Mesendoderm (in vitro differentiated cells): ENCODE measurements at regions not wholly inside any gene's neighbourhood (a gene's known extent, or its start where the extent isn't known, plus 50 kb on each side); places are given as distances from the start of the nearest gene placed in this dataset.
A peak's percentile ranks its signal among the peaks of the same experiment; 100 is the strongest.

Source experiments
- DNase-seq: peaks from one replicate; pipeline ENCODE4 v3.0.0; 2013
- H2AK5ac ChIP-seq: 2 replicates; pipeline ENCODE4 v1.6.1; 2013; ENCODE audit warnings: low read length, inconsistent platforms
- H2BK120ac ChIP-seq: 2 replicates; pipeline ENCODE4 v1.6.1; 2013; ENCODE audit warnings: low read depth, mild to moderate bottlenecking, low read length, moderate library complexity, mixed read lengths
- H2BK15ac ChIP-seq: replicated peaks from 2 replicates; pipeline ENCODE4 v1.6.1; 2013; ENCODE audit warnings: low read depth, mild to moderate bottlenecking, moderate library complexity
- H2BK5ac ChIP-seq: 2 replicates; pipeline ENCODE4 v1.6.1; 2013; ENCODE audit warnings: low read length, inconsistent platforms
- H3K18ac ChIP-seq: 2 replicates; pipeline ENCODE4 v1.6.1; 2013; ENCODE audit warnings: mild to moderate bottlenecking, low read length, mixed read lengths
- H3K23ac ChIP-seq: one replicate; pipeline ENCODE4 v1.6.1; 2013; ENCODE audit warnings: low read length
- H3K27ac ChIP-seq: 2 replicates; pipeline ENCODE4 v1.5.1; 2013; ENCODE audit warnings: low read depth, mild to moderate bottlenecking, inconsistent platforms, low read length, moderate library complexity
- H3K27me3 ChIP-seq: 2 replicates; pipeline ENCODE4 v1.6.1; 2013; ENCODE audit warnings: low read length, control low read depth, mild to moderate bottlenecking, inconsistent platforms; ENCODE audit not compliant: insufficient read depth, poor library complexity
- H3K36me3 ChIP-seq: 2 replicates; pipeline ENCODE4 v1.6.1; 2013; ENCODE audit warnings: low read length, inconsistent platforms; ENCODE audit not compliant: control insufficient read depth, insufficient read depth
- H3K4ac ChIP-seq: one replicate; pipeline ENCODE4 v1.6.1; 2013; ENCODE audit warnings: low read depth, mild to moderate bottlenecking, low read length, moderate library complexity
- H3K4me1 ChIP-seq: 2 replicates; pipeline ENCODE4 v1.6.1; 2013; ENCODE audit warnings: low read depth, low read length, inconsistent platforms; ENCODE audit not compliant: control insufficient read depth
- H3K4me2 ChIP-seq: 2 replicates; pipeline ENCODE4 v1.6.1; 2013; ENCODE audit warnings: low read length
- H3K4me3 ChIP-seq: 2 replicates; pipeline ENCODE4 v1.5.1; 2013; ENCODE audit warnings: mild to moderate bottlenecking, low read length
- H3K56ac ChIP-seq: one replicate; pipeline ENCODE4 v1.6.1; 2013; ENCODE audit warnings: low read length
- H3K79me1 ChIP-seq: 2 replicates; pipeline ENCODE4 v1.6.1; 2013; ENCODE audit warnings: low read length, inconsistent platforms
- H3K79me2 ChIP-seq: 2 replicates; pipeline ENCODE4 v1.6.1; 2013; ENCODE audit warnings: mild to moderate bottlenecking, low read length; ENCODE audit not compliant: control insufficient read depth, insufficient read depth
- H3K9ac ChIP-seq: 2 replicates; pipeline ENCODE4 v1.6.1; 2013; ENCODE audit warnings: low read length, inconsistent platforms
- H4K5ac ChIP-seq: one replicate; pipeline ENCODE4 v1.6.1; 2013; ENCODE audit warnings: low read length
- H4K8ac ChIP-seq: one replicate; pipeline ENCODE4 v1.6.1; 2013; ENCODE audit warnings: low read depth, mild to moderate bottlenecking, control low read depth, low read length, moderate library complexity
- WGBS: extraction: QIAGEN DNeasy Blood & Tissue Kit; methylation state at CpG from one replicate; pipeline ENCODE4 v1.1.7; 2013; ENCODE audit warnings: low lambda C conversion rate, missing lambda C conversion rate; ENCODE audit not compliant: insufficient coverage; ENCODE audit errors: extremely low coverage; 5-methylcytosine and 5-hydroxymethylcytosine counted together

DNA sequence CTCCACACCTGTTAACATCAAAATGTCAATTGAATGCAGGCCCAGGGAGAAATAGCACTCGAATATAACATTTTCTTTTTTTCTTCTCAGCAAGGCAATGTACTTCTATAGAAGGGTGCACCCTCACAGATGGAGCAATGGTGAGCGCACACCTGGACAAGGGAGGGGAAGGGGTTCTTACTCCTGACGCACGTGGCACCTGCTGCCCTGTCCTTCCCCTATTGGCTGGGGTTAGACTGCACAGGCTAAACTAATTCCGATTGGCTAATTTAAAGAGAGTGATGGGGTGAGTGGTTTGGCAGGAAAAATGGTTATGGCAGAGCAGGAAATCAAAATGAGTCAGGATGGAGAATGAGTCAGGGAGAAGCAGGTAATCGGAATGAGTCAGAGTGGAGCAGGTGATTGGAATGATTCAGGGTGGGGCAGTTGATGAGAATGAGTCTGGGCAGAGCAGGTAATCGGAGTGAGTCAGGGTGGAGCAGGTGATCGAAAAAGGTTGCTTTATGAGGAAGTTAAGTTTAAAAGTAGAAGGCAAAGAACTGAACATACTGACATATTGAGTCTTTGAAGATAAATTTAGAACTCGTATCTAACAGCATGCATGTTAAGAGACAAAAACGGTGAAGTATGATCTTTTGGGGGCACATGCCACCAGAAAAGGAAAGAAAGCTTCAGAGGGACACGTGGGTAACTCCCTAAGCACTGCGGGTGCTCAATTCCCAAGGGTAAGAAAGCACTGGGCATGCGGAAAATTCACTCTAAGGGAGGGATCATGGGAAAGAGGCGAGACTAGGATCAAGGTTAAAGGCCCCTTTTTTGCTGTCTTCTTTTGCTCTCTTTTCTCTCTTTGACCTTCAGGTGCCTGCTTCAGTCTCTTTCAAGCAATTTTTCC is 72.9 kb upstream of the GALNT15 start:
- DNase-seq, result peak; percentile 37
- no CpG with 5 or more reads among the region's 14 CpGs for WGBS
- Histone ChIP-seq H3K4ac (no peak overlapping the region), H2BK120ac (no peak overlapping the region), H3K79me1 (no peaks in the 10 kb centered on the region), H3K27me3 (no peaks in the 10 kb centered on the region), H3K56ac (no peak overlapping the region), H2AK5ac (no peak overlapping the region), H2BK5ac (no peak overlapping the region), H3K4me2 (no peak overlapping the region), H3K4me3 (no peak overlapping the region), H4K8ac (no peak overlapping the region), H2BK15ac (no peak overlapping the region), H3K27ac (no peak overlapping the region), H3K79me2 (no peaks in the 10 kb centered on the region), H3K36me3 (no peaks in the 10 kb centered on the region), H3K9ac (no peak overlapping the region), H3K23ac (no peak overlapping the region), H4K5ac (no peak overlapping the region), H3K4me1 (no peaks in the 10 kb centered on the region), H3K18ac (no peak overlapping the region)

DNA sequence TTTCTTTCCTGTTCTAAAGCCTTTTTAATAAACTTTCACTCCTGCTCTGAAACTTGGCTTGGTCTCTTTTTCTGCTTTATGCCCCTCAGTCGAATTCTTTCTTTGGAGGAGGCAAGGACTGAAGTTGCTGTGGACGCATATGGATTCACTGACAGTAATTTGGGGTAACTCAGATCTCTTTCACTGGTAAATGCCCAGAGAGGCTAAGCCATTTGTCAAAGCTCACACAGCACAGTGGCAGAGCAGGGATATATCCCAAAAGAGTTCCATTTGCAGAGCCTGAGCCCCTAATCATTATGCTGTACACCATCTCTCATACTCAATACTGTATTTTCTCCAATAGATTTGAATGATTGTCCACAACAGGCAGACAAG is 72.3 kb upstream of the GALNT15 start:
- H3K4ac ChIP-seq, result no peak overlapping the region

GRCh38 chr3:16102905-16103364 is 71.5 kb upstream of the GALNT15 start:
- H3K79me2 ChIP-seq, result no peaks in the 10 kb centered on the region
- H3K4me3 ChIP-seq, result no peak overlapping the region
- H3K4me2 ChIP-seq, result no peak overlapping the region
- no peak overlapping the region for H4K8ac ChIP-seq
- no peak overlapping the region for H2BK5ac ChIP-seq
- no peak overlapping the region for H2AK5ac ChIP-seq
- H2BK120ac ChIP-seq, result no peak overlapping the region
- H3K79me1 ChIP-seq, result no peaks in the 10 kb centered on the region
- no peaks in the 10 kb centered on the region for H3K36me3 ChIP-seq
- H3K18ac ChIP-seq, result no peak overlapping the region
- no peaks in the 10 kb centered on the region for H3K27me3 ChIP-seq
- H3K56ac ChIP-seq, result no peak overlapping the region
- no peak overlapping the region for H3K23ac ChIP-seq
- no peak overlapping the region for H3K27ac ChIP-seq
- no peak overlapping the region for H2BK15ac ChIP-seq
- DNase-seq, result no peak
- no peak overlapping the region for H3K4ac ChIP-seq
- H3K9ac ChIP-seq, result no peak overlapping the region
- no peaks in the 10 kb centered on the region for H3K4me1 ChIP-seq
- H4K5ac ChIP-seq, result no peak overlapping the region

More for the DNA sequence above, 72.3 kb upstream of the GALNT15 start:
- no peak overlapping the region for H4K8ac ChIP-seq
- H3K36me3 ChIP-seq, result no peaks in the 10 kb centered on the region
- H4K5ac ChIP-seq, result no peak overlapping the region
- no peak overlapping the region for H3K23ac ChIP-seq
- no peak for DNase-seq
- no peaks in the 10 kb centered on the region for H3K27me3 ChIP-seq
- no peak overlapping the region for H3K9ac ChIP-seq
- no peak overlapping the region for H3K18ac ChIP-seq
- H3K4me3 ChIP-seq, result no peak overlapping the region
- no peak overlapping the region for H2BK120ac ChIP-seq
- no peaks in the 10 kb centered on the region for H3K4me1 ChIP-seq
- no peak overlapping the region for H3K4me2 ChIP-seq
- H3K79me1 ChIP-seq, result no peaks in the 10 kb centered on the region
- no peaks in the 10 kb centered on the region for H3K79me2 ChIP-seq
- no peak overlapping the region for H2AK5ac ChIP-seq
- WGBS, result no CpG with 5 or more reads among the region's 2 CpGs
- no peak overlapping the region for H2BK15ac ChIP-seq
- H3K56ac ChIP-seq, result no peak overlapping the region
- H2BK5ac ChIP-seq, result no peak overlapping the region
- no peak overlapping the region for H3K27ac ChIP-seq

DNA sequence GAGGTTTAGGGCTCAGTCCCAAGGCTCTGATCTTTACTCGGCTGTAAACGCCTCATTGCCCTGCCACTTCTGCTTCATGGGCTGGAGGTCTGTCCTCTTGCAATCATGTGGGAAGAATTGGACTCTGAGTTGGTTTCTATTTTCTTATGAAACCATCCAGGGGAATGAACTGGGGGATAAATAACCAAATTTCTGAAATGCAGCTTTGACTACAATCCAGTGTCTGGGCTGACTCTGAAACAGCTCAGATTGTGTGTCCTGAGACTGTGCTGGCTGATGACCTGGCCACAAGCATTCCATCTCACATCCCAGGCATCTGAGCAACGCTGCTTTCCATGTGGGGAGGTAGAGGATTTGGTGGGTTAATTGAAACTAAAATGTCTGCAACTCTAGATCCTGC is 71.0 kb upstream of the GALNT15 start:
- H2BK120ac ChIP-seq, result no peak overlapping the region
- no peak overlapping the region for H2AK5ac ChIP-seq
- no peak overlapping the region for H3K9ac ChIP-seq
- no peak overlapping the region for H3K4ac ChIP-seq
- H2BK5ac ChIP-seq, result no peak overlapping the region
- DNase-seq, result no peak
- H3K4me1 ChIP-seq, result no peaks in the 10 kb centered on the region
- no peak overlapping the region for H4K8ac ChIP-seq
- no peak overlapping the region for H3K18ac ChIP-seq
- no peak overlapping the region for H3K23ac ChIP-seq
- WGBS, result no CpG with 5 or more reads among the region's 3 CpGs
- no peaks in the 10 kb centered on the region for H3K79me1 ChIP-seq
- no peaks in the 10 kb centered on the region for H3K27me3 ChIP-seq
- H3K4me3 ChIP-seq, result no peak overlapping the region
- no peak overlapping the region for H3K27ac ChIP-seq
- H3K36me3 ChIP-seq, result no peaks in the 10 kb centered on the region
- no peak overlapping the region for H3K56ac ChIP-seq
- no peak overlapping the region for H2BK15ac ChIP-seq
- no peaks in the 10 kb centered on the region for H3K79me2 ChIP-seq
- no peak overlapping the region for H3K4me2 ChIP-seq
- H4K5ac ChIP-seq, result no peak overlapping the region

GRCh38 chr3:16104156-16104555 is 70.3 kb upstream of the GALNT15 start:
- WGBS, result no CpG with 5 or more reads among the region's 2 CpGs
- H2BK15ac ChIP-seq, result no peak overlapping the region
- H3K4me3 ChIP-seq, result no peak overlapping the region

GRCh38 chr3:16106050-16106449 is 68.4 kb upstream of the GALNT15 start:
- no peaks in the 10 kb centered on the region for H3K36me3 ChIP-seq
- H2AK5ac ChIP-seq, result no peak overlapping the region
- no peak overlapping the region for H4K8ac ChIP-seq
- H3K79me2 ChIP-seq, result no peaks in the 10 kb centered on the region
- H3K4me2 ChIP-seq, result no peak overlapping the region
- H3K4ac ChIP-seq, result no peak overlapping the region
- H3K27me3 ChIP-seq, result no peaks in the 10 kb centered on the region
- H2BK120ac ChIP-seq, result no peak overlapping the region
- H3K4me3 ChIP-seq, result no peak overlapping the region
- no peak for DNase-seq
- H2BK5ac ChIP-seq, result no peak overlapping the region
- no peaks in the 10 kb centered on the region for H3K4me1 ChIP-seq
- no peak overlapping the region for H3K9ac ChIP-seq
- H3K18ac ChIP-seq, result no peak overlapping the region
- no peak overlapping the region for H2BK15ac ChIP-seq
- no peak overlapping the region for H3K27ac ChIP-seq
- WGBS, result no CpG with 5 or more reads among the region's 1 CpG
- H4K5ac ChIP-seq, result no peak overlapping the region
- H3K56ac ChIP-seq, result no peak overlapping the region
- no peaks in the 10 kb centered on the region for H3K79me1 ChIP-seq
- no peak overlapping the region for H3K23ac ChIP-seq

More at GRCh38 chr3:16104156-16104555, 70.3 kb upstream of the GALNT15 start:
- no peaks in the 10 kb centered on the region for H3K36me3 ChIP-seq
- H3K18ac ChIP-seq, result no peak overlapping the region
- no peak overlapping the region for H4K8ac ChIP-seq
- H3K27me3 ChIP-seq, result no peaks in the 10 kb centered on the region
- H3K56ac ChIP-seq, result no peak overlapping the region
- H3K79me2 ChIP-seq, result no peaks in the 10 kb centered on the region
- H2BK5ac ChIP-seq, result no peak overlapping the region
- no peak overlapping the region for H3K9ac ChIP-seq
- H3K79me1 ChIP-seq, result no peaks in the 10 kb centered on the region
- no peak overlapping the region for H4K5ac ChIP-seq
- no peaks in the 10 kb centered on the region for H3K4me1 ChIP-seq
- H3K4me2 ChIP-seq, result no peak overlapping the region
- no peak overlapping the region for H2BK120ac ChIP-seq
- no peak overlapping the region for H3K27ac ChIP-seq
- H2AK5ac ChIP-seq, result no peak overlapping the region
- no peak for DNase-seq
- H3K4ac ChIP-seq, result no peak overlapping the region
- H3K23ac ChIP-seq, result no peak overlapping the region
